ENCODE measurements at regions not wholly inside any gene's neighbourhood (a gene's known extent, or its start where the extent isn't known, plus 50 kb on each side); places are given as distances from the start of the nearest gene placed in this dataset.
A peak's percentile ranks its signal among the peaks of the same experiment; 100 is the strongest.

- DNase-seq, result no peak
Measured at GRCh38 chr3:40969341-40969740, 230.0 kb upstream of the CTNNB1 start.

GRCh38 chr3:40969756-40970466, 229.4 kb upstream of the CTNNB1 start:
- no peak for DNase-seq

- peak; percentile 40 for DNase-seq
Measured at GRCh38 chr3:40971191-40972168, 227.8 kb upstream of the CTNNB1 start.

- no peak for DNase-seq
Measured at GRCh38 chr3:40972350-40972749, 227.0 kb upstream of the CTNNB1 start.

GRCh38 chr3:40973141-40973540, 226.2 kb upstream of the CTNNB1 start:
- DNase-seq, result no peak

GRCh38 chr3:40975711-40976121, 223.6 kb upstream of the CTNNB1 start:
- DNase-seq, result no peak

- DNase-seq, result no peak
Measured at GRCh38 chr3:40976241-40976640, 223.1 kb upstream of the CTNNB1 start.

- DNase-seq, result no peak
Measured at GRCh38 chr3:40978442-40978841, 220.9 kb upstream of the CTNNB1 start.

- DNase-seq, result no peak
Measured at GRCh38 chr3:40979962-40980361, 219.3 kb upstream of the CTNNB1 start.

- no peak for DNase-seq
Measured at GRCh38 chr3:40980467-40980866, 218.8 kb upstream of the CTNNB1 start.

GRCh38 chr3:40985195-40985594, 214.1 kb upstream of the CTNNB1 start:
- no peak for DNase-seq

- no peak for DNase-seq
Measured at GRCh38 chr3:40988468-40988867, 210.8 kb upstream of the CTNNB1 start.

- no peak for DNase-seq
Measured at GRCh38 chr3:40989141-40990061, 209.9 kb upstream of the CTNNB1 start.

GRCh38 chr3:40990062-40990456, 209.2 kb upstream of the CTNNB1 start:
- DNase-seq, result no peak

- DNase-seq, result no peak
Measured at GRCh38 chr3:40992023-40992422, 207.3 kb upstream of the CTNNB1 start.

- DNase-seq, result no peak
Measured at GRCh38 chr3:40994611-40995010, 204.7 kb upstream of the CTNNB1 start.

GRCh38 chr3:40995271-40995670, 204.0 kb upstream of the CTNNB1 start:
- no peak for DNase-seq

- DNase-seq, result no peak
Measured at GRCh38 chr3:40996382-40996781, 202.9 kb upstream of the CTNNB1 start.

GRCh38 chr3:40996827-40997710, 202.2 kb upstream of the CTNNB1 start:
- no peak for DNase-seq

- no peak for DNase-seq
Measured at GRCh38 chr3:40997711-40998519, 201.4 kb upstream of the CTNNB1 start.

- no peak for DNase-seq
Measured at GRCh38 chr3:40999682-41000081, 199.6 kb upstream of the CTNNB1 start.

Data from NCI-H748 treated with DMSO at 0.1 percent for 48 hours (cell line).